ENCODE measurements at regions not wholly inside any gene's neighbourhood (a gene's known extent, or its start where the extent isn't known, plus 50 kb on each side); places are given as distances from the start of the nearest gene placed in this dataset.
"Not testable (repeated sequence)": the region's sequence is repeated elsewhere in the genome, so short reads cannot be mapped to it uniquely, and the experiment has no call there.

- DNase-seq, result no peak
Observed at GRCh38 chr5:167853421-167853820, 438.0 kb upstream of the WWC1 start.

GRCh38 chr5:167855818-167856217, 435.6 kb upstream of the WWC1 start:
- no peak for DNase-seq

DNA sequence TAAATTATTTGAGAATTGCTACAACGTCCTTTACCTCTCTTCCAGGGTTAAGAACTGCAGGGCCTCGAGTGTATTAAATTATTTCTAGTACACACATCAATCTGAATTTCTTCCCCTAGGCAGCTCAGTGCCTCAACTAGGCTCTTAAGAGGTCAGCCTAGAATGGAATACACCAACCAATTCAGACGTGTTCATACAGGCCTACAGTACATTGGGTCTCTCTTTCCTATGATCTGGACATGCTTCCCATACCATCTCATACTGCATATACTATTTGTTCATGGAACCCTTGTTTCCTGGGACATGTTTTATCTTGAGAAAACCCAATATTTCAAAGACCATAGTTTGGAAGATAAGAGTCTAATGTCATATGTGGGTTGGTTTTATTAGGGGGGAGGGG, 434.1 kb upstream of the WWC1 start:
- DNase-seq, result no peak

DNA sequence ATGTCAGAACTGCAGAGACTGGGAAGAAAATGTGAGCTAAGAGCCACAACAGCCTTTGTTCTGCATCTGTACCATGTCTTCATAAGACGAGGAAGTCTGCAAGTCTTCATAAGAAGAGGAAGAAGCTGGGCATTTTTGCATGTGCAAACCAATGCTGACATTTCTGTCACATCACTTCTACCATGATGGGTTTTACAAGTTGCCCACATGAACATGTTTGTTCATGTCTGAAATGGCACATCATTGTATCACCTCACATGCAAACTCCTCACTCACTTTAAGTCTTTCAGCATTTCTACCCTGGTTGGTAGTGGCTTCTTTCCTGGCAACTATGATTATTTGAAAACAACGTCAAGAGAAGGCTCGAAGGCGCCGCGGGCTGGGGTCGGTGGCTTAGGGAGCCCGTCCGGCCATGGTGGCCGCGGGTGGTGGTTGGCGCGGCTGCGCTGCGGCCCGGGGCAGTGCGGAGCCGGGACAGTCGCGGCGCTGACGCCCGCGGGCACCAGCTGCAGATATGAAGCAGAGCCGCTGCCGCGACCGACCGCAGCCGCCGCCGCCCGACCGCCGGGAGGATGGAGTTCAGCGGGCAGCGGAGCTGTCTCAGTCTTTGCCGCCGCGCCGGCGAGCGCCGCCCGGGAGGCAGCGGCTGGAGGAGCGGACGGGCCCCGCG, 433.1 kb upstream of the WWC1 start:
- not testable (repeated sequence) for DNase-seq

- no peak for DNase-seq
Observed at GRCh38 chr5:167861129-167861927, 430.1 kb upstream of the WWC1 start.

DNA sequence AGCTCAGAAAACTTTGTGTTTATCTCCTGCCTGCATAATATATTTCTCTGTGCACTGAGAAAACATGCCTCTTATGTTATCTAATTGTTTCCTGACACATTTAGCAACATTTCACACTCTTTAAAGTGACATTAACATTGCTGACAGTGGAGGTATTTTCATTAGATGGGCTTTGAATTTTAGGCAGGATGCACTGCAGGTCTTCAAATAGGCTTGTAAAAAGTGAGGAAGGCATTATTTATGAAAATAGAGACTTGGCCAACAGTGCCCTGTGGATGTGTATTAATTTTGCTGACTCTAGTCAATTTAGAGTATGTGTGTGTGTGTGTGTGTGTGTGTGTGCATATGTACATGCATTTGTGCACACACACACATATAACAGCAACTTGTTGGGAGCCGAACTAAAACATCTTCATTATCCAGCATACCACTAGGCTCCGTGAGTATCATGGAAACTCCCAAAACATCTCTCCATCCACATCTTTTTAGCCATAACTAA, 429.5 kb upstream of the WWC1 start:
- no peak for DNase-seq

DNA sequence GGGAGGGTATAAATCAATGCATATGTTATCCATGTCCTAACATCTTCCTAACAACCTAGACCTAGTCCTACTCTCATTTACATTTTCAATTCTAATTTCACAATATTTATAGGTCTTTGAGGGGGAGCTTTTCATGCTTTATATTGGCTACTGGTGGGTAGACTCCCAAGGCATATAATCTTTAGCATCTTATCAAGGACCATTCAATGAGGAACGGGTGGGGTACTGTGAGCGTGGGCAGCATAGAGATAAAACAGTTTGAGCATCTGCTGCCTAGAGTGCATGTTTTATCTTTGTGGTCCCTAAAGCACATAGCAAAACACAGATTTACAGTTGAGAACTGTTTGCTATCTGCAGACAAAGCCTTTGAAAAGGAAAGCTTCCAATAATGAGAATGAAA, 427.6 kb upstream of the WWC1 start:
- no peak for DNase-seq

DNA sequence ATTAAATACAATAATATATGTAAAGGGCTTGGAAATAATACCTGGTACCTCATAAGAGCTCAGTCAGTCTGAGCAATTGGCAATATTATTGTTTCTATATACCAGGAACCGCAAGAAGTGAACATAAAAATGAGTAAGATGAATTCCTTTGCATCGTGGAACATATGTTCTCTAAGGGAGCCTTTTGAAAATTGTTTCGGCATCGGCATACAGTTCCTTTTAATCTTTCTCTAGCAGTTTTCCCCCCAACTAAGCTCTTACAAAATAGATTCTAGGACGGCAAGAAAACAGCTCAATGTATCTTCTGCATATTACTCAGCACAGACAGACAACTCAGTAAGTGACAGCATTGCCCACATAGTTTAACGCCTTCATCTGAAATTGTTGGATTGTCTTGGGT, 426.6 kb upstream of the WWC1 start:
- DNase-seq, result no peak

- DNase-seq, result no peak
Observed at GRCh38 chr5:167866797-167867196, 424.6 kb upstream of the WWC1 start.

DNA sequence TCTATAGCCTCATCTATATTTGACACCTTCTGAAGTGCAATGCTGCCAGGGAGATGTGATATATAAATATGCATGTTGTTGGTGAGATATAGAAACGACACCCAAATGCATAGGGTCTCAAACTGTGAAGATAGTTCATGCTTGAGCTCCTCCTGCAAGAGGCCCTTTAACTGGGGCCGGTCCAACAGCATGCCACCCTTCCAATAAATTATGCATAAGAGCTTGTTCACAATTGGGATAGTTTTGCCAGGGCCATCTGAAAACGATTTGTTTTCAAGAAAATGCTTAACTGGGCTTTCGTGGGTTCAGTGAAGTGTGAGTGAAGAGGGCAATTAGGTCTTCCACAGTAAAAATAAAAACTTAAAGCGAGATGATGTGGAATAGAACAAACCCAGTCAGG, 424.2 kb upstream of the WWC1 start:
- DNase-seq, result no peak

DNA sequence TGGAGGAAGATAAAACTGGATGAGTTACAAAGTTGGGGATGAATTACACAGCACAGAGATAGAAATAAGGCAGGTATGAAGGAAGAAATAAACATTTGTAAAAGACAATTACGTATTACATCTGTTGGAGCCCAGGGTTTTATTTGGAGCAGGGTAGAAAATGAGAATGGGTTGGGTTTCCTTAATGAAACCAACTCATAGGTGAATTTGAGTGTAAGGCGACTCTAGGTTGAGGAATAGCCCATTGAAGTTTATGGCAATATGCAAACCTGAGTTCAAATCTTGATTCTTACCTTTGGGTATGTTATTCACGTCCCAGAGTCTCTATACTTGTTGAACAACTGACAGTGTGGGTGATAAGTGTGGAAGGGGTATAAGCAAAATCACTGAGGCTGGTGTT, 422.3 kb upstream of the WWC1 start:
- DNase-seq, result no peak

DNA sequence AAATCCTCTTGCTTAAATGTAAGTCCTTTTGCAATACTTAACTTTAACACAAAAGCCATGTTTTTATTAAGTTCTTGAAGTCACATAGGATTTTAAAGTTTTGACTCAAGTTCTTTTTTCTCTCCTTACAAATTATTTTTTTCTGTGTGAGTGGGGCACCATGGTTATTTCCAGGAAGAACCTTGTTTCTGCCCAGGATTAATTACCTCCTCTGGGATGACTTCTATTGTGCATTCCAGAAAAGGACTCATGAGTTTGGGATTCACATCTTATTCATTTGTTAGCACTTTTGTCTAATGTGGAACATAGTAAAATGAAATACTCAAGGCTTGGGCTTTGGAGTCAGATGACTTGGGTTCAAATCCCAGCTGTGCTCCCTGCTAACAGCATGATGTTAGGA, 421.4 kb upstream of the WWC1 start:
- no peak for DNase-seq

GRCh38 chr5:167871091-167871490, 420.4 kb upstream of the WWC1 start:
- no peak for DNase-seq

DNA sequence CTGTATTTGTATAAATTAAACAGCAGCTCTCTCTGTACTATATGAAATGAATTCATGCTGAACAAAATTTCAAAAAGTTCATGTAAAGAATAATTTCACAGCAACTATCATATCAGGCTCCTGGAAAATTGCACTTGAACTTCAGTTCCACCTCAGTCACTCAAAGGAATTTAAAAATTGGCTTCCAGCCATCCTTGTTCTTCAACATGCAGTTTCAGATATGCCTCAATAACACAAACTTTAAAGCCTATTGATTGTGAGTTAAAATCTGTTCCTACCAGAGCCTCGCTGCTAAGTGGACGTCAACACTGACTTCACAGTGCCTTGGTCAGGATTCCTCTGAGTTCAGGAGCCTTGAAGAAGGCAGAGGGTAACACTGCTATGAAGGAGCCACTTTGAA, 418.7 kb upstream of the WWC1 start:
- no peak for DNase-seq

DNA sequence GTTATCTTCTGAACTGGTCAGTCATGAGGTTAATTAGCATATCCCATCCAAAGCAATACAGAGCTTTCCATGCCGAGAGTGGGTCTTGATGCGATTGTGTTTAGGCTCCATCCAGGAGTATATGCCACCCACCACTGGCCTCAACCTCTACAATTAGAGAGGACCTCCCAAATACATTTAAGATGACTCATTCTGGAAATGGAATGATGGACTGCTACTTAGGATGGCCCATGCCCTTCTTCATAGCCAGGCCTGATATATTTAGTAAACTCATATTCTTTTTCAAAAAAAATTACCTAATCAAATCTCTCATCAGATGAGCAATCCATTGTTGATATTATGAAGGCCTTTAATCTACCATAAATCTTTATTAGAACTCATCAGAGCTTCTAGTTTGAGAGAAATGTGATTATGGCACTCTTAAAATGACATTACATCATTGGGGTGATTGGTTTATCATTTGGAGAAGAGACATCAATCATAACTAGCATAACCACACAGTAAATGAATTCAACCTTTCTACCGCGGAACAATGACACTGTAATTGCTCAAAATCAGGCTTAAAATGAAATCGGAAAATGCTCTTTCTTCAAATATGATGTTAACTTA, 414.2 kb upstream of the WWC1 start:
- DNase-seq, result no peak

DNA sequence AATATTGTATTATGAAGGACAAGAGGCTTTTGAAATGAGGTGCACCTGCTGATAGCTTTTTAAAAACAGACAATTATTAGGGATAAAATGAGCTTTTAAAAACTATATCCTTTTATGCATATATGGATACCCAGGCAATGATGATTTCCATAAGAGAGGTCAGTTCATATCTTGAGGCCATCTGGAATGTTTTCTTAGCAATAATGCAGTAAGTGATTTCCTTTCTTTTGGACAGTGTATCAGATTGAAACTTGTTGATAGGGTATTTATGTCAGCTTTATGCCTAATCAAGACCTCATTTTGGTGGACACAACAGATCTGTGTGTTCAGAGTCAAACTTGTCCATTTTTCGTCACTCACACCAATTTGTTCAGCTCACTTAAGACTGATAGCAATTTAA, 413.5 kb upstream of the WWC1 start:
- DNase-seq, result no peak

DNA sequence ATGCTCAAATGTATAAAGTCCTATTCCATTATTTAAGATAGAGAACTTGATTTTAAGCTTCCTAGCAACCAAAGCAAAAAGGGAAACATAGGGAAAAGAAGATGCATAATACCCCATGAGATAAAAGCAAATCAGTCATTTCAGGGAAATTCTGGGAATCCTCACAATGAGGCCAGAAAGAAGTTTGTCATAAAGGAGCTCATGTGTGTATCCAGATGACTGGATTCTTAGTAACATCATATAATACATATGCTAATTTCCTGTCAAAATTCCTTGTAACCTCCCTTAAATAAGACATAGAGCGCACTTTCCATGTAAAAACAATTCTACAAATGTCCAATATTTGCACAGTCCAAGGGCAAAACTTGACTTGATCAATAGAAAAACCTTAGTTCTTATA, 411.0 kb upstream of the WWC1 start:
- no peak for DNase-seq

- DNase-seq, result no peak
Observed at GRCh38 chr5:167881041-167881440, 410.4 kb upstream of the WWC1 start.

- DNase-seq, result no peak
Observed at GRCh38 chr5:167886196-167886595, 405.2 kb upstream of the WWC1 start.

DNA sequence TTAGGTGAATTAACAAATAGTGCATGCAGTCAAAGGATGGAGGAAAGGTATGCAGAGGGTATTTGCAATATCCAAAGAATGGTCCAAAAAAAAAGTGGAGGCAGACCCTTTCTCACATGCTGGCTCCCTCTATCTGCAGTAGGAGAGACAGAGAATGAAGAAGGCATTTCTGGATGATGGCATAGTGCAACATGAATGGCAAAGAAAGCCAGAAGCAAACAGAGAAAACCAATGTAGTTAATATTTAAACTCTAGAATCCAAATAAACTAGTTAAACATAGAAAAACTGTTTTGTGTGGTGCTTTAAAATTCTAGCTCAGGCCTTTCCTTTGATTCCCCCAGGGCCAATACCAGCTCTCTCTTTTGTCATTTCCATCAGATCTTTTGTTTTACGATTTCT, 403.1 kb upstream of the WWC1 start:
- DNase-seq, result no peak

DNA sequence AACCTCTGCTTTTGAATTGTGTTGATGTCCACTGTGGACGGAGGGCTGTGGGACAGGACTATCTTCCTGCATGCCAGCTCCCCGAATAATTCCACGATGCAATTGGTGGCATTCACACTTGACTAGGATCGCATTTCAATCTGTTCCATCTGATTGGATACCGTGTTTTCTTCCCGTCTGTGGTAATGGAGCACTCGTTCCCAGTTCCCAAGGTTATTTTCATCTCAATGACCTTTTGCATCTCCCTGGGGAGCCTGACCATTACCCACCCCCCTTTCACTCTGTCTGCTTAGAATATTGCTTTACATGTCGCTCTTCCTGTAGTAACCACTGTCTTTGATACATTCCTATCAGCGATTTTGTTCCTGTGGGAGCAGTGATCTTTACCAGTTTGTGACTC, 402.2 kb upstream of the WWC1 start:
- no peak for DNase-seq

DNA sequence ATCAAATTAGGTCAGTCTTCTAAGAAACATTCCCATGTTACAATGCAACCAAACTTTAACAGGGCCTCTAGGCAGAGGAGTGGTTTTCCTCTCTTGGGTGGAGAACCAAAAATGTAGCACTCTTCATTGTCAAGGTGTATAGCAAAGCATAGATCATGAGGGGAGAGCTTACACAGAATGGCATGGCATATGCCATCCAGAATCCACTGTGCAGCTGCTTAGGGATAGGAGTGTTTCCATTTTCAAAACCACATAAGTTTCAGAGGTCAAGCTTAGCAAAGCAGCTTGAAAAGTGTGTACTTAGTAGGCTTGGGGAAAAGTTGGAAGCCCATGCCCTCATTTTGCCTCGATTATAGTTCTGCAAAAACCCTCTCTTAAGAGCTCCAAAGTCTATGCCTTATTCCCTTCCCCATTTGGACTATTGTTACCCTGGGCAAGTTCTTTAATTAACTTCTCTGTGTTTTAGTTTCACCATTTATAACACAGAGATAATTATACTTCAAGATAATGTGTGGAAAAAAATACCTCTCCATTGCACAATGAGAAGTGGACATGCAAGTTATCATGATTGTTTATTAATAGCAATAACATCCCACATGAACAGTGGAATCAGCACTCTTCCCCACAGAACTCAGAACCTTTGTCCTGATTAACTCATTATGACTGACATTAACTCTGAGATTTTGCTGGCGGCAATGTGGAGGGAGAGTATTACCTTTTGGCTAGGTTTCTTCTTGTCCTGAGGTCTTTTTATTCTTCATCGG, 398.9 kb upstream of the WWC1 start:
- DNase-seq, result no peak

DNA sequence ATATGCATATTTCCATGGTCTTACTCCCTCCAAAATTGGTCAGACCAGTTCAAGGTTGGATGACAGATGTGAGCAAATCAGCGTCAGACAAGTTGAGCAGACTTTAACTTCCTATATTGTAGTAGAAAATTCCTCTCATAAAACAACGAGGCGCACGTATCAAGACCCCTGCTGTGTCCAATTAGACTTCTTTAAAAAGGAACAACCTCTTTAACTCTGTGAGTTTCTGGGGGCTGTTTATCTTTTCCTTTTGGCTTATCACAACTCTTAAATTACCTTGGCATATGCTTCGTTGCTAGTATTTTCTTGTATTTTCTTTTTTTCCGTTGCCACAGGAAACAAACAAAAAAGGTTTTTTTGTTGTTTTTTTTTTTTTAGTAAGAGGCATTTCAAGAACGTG, 398.2 kb upstream of the WWC1 start:
- no peak for DNase-seq

Measured in bone marrow (tissue), 2 donors.